A549 (cell line): ENCODE measurements at regions not wholly inside any gene's neighbourhood (a gene's known extent, or its start where the extent isn't known, plus 50 kb on each side); places are given as distances from the start of the nearest gene placed in this dataset.

ENCODE experiments used
- ATAC-seq, 2 experiments: fragments of 200-7000 bp in 1 of 2; fragments of >200 bp in 1 of 2; cut with Nextera tagmentation in 1 of 2; cut with Tn5 transposase in 1 of 2; 3 replicates each; pipeline versions ENCODE4 v1.8.0 to v1.9.1; 2018 to 2020; ENCODE audit warnings: mild to moderate bottlenecking in 1 of 2, moderate library complexity in 1 of 2
- CTCF ChIA-PET: fragments of 300-600 bp; sonication (Branson Sonifier 250); formaldehyde crosslinking; extraction: SDS; loops from one replicate; lab custom pipeline; 2021; ENCODE audit warnings: antibody characterized with exemption, inconsistent platforms; lab: Yijun Ruan, JAX
- POLR2A ChIA-PET: fragments of 350-600 bp; formaldehyde crosslinking; extraction: SDS; loops from one replicate; lab custom pipeline; 2021; ENCODE audit warnings: antibody characterized with exemption, inconsistent platforms; lab: Yijun Ruan, JAX
- DNase-seq, 2 experiments: peaks; one replicate each; pipeline versions ENCODE4 v3.0.0 to v3.0.0-alpha.2; 2011 to 2016; ENCODE audit warnings: low read depth in 1 of 2, low spot score in 1 of 2
- FAIRE-seq: peaks from 2 replicates; lab custom pipeline; 2011; peaks lifted over from hg19 to GRCh38; lab: Jason Lieb, UNC
- H3K27ac ChIP-seq, 2 experiments: fragments of >200 bp; sonication (Bioruptor Twin); formaldehyde crosslinking; 3 replicates each; pipeline ENCODE4 v1.5.1; 2016 to 2017
- H3K4me1 ChIP-seq: fragments of >200 bp; sonication (Bioruptor Twin); formaldehyde crosslinking; 3 replicates; pipeline ENCODE4 v1.6.1; 2016
- H3K4me2 ChIP-seq: fragments of >200 bp; sonication (Bioruptor Twin); formaldehyde crosslinking; 3 replicates; pipeline ENCODE4 v1.6.1; 2016
- H3K4me3 ChIP-seq: fragments of >200 bp; sonication (Bioruptor Twin); formaldehyde crosslinking; 3 replicates; pipeline ENCODE4 v1.5.1; 2016
- H3K9me3 ChIP-seq: fragments of >200 bp; sonication (Bioruptor Twin); formaldehyde crosslinking; 3 replicates; pipeline ENCODE4 v1.6.1; 2016
- CBX2 ChIP-seq: fragments of 200-600 bp; sonication (generic); IDR thresholded peaks from 2 replicates; pipeline ENCODE4 v1.6.1; 2016; ENCODE audit warnings: low read depth, mild to moderate bottlenecking, borderline replicate concordance
- CEBPB ChIP-seq, 2 experiments: fragments of >200 bp in 1 of 2; sonication (Bioruptor Twin) in 1 of 2; formaldehyde crosslinking in 1 of 2; IDR thresholded peaks; 2 replicates each; pipeline ENCODE4 v1.6.1; 2012 to 2016
- CHD2 ChIP-seq: fragments of 150-350 bp; IDR thresholded peaks from 2 replicates; pipeline ENCODE4 v1.6.1; 2014; ENCODE audit warnings: low read length; ENCODE audit not compliant: partially characterized antibody
- CHD4 ChIP-seq: fragments of 200-600 bp; sonication (generic); IDR thresholded peaks from 2 replicates; pipeline ENCODE4 v1.6.1; 2016; ENCODE audit warnings: antibody characterized with exemption, mild to moderate bottlenecking, borderline replicate concordance
- ELK1 ChIP-seq: fragments of 150-350 bp; IDR thresholded peaks from 2 replicates; pipeline ENCODE4 v1.6.1; 2014; ENCODE audit warnings: low read depth, mild to moderate bottlenecking, low read length
- FOSB ChIP-seq: fragments of 250-450 bp; sonication (Bioruptor Pico); IDR thresholded peaks from 2 replicates; pipeline ENCODE4 v1.5.0; 2020; ENCODE audit warnings: mild to moderate bottlenecking, moderate library complexity
- FOSL2 ChIP-seq, 2 experiments: fragments of 450-650 bp in 1 of 2; fragments of >200 bp in 1 of 2; sonication (Bioruptor Twin) in 1 of 2; formaldehyde crosslinking; IDR thresholded peaks; 2 replicates each; pipeline versions ENCODE4 v1.5.0 to v1.6.1; 2016 to 2020; ENCODE audit warnings: mild to moderate bottlenecking in 1 of 2, moderate library complexity in 1 of 2
- FOXS1 ChIP-seq: fragments of 250-450 bp; sonication (Bioruptor Pico); IDR thresholded peaks from 2 replicates; pipeline ENCODE4 v1.5.0; 2020; ENCODE audit warnings: mild to moderate bottlenecking, moderate library complexity
- GATA3 ChIP-seq: IDR thresholded peaks from 2 replicates; pipeline ENCODE4 v1.6.1; 2012; ENCODE audit warnings: borderline replicate concordance
- HDAC2 ChIP-seq: fragments of 200-600 bp; sonication (generic); IDR thresholded peaks from 2 replicates; pipeline ENCODE4 v1.6.1; 2016
- HES2 ChIP-seq: fragments of >200 bp; sonication (Bioruptor Twin); formaldehyde crosslinking; IDR thresholded peaks from 2 replicates; pipeline ENCODE4 v1.6.1; 2016
- HOXB13 ChIP-seq: fragments of 250-450 bp; sonication (Bioruptor Pico); IDR thresholded peaks from 2 replicates; pipeline ENCODE4 v1.5.0; 2020; ENCODE audit warnings: low read depth, mild to moderate bottlenecking, moderate library complexity
- HOXB5 ChIP-seq: fragments of 250-450 bp; sonication (Bioruptor Pico); IDR thresholded peaks from 2 replicates; pipeline ENCODE4 v1.5.0; 2020; ENCODE audit warnings: mild to moderate bottlenecking, moderate library complexity
- KDM1A ChIP-seq: fragments of 200-600 bp; sonication (generic); IDR thresholded peaks from 2 replicates; pipeline ENCODE4 v1.6.1; 2016; ENCODE audit warnings: low read depth, mild to moderate bottlenecking
- KDM5A ChIP-seq: fragments of 200-600 bp; sonication (generic); IDR thresholded peaks from 2 replicates; pipeline ENCODE4 v1.6.1; 2016; ENCODE audit warnings: antibody characterized with exemption, mild to moderate bottlenecking
- MAFK ChIP-seq: fragments of 450-650 bp; IDR thresholded peaks from 2 replicates; pipeline ENCODE4 v1.6.1; 2014; ENCODE audit not compliant: partially characterized antibody
- MYC ChIP-seq: IDR thresholded peaks from 2 replicates; pipeline ENCODE4 v1.6.1; 2012; ENCODE audit warnings: mild to moderate bottlenecking, inconsistent platforms, low read length, improper control_type of control experiment, borderline replicate concordance
- NR3C1 ChIP-seq: fragments of >200 bp; sonication (Bioruptor Twin); formaldehyde crosslinking; IDR thresholded peaks from 3 replicates; pipeline ENCODE4 v1.6.1; 2017
- PHF8 ChIP-seq: fragments of 200-600 bp; sonication (generic); IDR thresholded peaks from 2 replicates; pipeline ENCODE4 v1.6.1; 2016; ENCODE audit warnings: low read depth, mild to moderate bottlenecking, antibody characterized with exemption, moderate library complexity, borderline replicate concordance
- POLR2A ChIP-seq: IDR thresholded peaks from 2 replicates; pipeline ENCODE4 v1.6.1; 2012; ENCODE audit warnings: mild to moderate bottlenecking, low read length
- POLR2AphosphoS2 ChIP-seq: conservative IDR thresholded peaks from 2 replicates; pipeline ENCODE4 v1.6.1; 2012; ENCODE audit warnings: low read length, improper control_type of control experiment, inconsistent platforms
- RNF2 ChIP-seq: fragments of 200-600 bp; sonication (generic); IDR thresholded peaks from 2 replicates; pipeline ENCODE4 v1.6.1; 2016; ENCODE audit warnings: low read depth, mild to moderate bottlenecking, antibody characterized with exemption, moderate library complexity, borderline replicate concordance
- TP53 ChIP-seq: fragments of 250-450 bp; sonication (Bioruptor Pico); IDR thresholded peaks from 2 replicates; pipeline ENCODE4 v1.5.0; 2021; ENCODE audit warnings: mild to moderate bottlenecking, moderate library complexity
- ZC3H11A ChIP-seq: fragments of 450-650 bp; IDR thresholded peaks from 2 replicates; pipeline ENCODE4 v1.6.1; 2014; ENCODE audit warnings: antibody characterized with exemption, mild to moderate bottlenecking
- ZFP36 ChIP-seq: fragments of 450-650 bp; IDR thresholded peaks from 2 replicates; pipeline ENCODE4 v1.6.1; 2014; ENCODE audit warnings: borderline replicate concordance; ENCODE audit not compliant: partially characterized antibody
- WGBS: methylation state at CpG from one replicate; pipeline ENCODE4 v1.1.6; 2017; ENCODE audit errors: missing lambda C conversion rate; 5-methylcytosine and 5-hydroxymethylcytosine counted together
- TF ChIP-seq, protein P1 (sequence below): fragments of 250-450 bp; sonication (Bioruptor Pico); IDR thresholded peaks from 2 replicates; pipeline ENCODE4 v1.5.0; 2021; ENCODE audit warnings: mild to moderate bottlenecking, moderate library complexity, borderline replicate concordance
- TF ChIP-seq, protein P2 (sequence below): fragments of >200 bp; sonication (Bioruptor Twin); formaldehyde crosslinking; IDR thresholded peaks from 3 replicates; pipeline ENCODE4 v1.6.1; 2016
- TF ChIP-seq, protein P3 (sequence below): IDR thresholded peaks from 2 replicates; pipeline ENCODE4 v1.6.1; 2012

- FAIRE-seq (no peak), DNase-seq (no peak), ATAC-seq (no peak)
- 92% methylated on average over 3 of the region's 3 CpGs for WGBS
- no peak for TF ChIP-seq MAFK
- TF ChIP-seq CEBPB (IDR thresholded peaks at IDR 0.05): no peak
- TF ChIP-seq, protein P1, sequence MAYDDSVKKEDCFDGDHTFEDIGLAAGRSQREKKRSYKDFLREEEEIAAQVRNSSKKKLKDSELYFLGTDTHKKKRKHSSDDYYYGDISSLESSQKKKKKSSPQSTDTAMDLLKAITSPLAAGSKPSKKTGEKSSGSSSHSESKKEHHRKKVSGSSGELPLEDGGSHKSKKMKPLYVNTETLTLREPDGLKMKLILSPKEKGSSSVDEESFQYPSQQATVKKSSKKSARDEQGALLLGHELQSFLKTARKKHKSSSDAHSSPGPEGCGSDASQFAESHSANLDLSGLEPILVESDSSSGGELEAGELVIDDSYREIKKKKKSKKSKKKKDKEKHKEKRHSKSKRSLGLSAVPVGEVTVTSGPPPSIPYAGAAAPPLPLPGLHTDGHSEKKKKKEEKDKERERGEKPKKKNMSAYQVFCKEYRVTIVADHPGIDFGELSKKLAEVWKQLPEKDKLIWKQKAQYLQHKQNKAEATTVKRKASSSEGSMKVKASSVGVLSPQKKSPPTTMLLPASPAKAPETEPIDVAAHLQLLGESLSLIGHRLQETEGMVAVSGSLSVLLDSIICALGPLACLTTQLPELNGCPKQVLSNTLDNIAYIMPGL (CRISPR knock-in tag): no peak
- no peak for TF ChIP-seq POLR2A
- TF ChIP-seq FOXS1 (CRISPR knock-in tag): no peak
- no peak for TF ChIP-seq PHF8
- no peak for TF ChIP-seq HOXB5 (CRISPR knock-in tag)
- no peak for TF ChIP-seq ZC3H11A
- no peak for TF ChIP-seq FOSL2 (IDR thresholded peaks at IDR 0.05)
- no peak for TF ChIP-seq FOSL2 (CRISPR knock-in tag; IDR thresholded peaks at IDR 0.05)
- TF ChIP-seq TP53 (CRISPR knock-in tag): no peak
- no peak for TF ChIP-seq GATA3
- TF ChIP-seq MYC: no peak
- no peak for TF ChIP-seq POLR2AphosphoS2
- TF ChIP-seq KDM5A: no peak
- no peak for TF ChIP-seq KDM1A
- TF ChIP-seq NR3C1: no peak
- TF ChIP-seq HDAC2: no peak
- no peak for TF ChIP-seq HOXB13 (CRISPR knock-in tag)
- TF ChIP-seq ELK1: no peak
- TF ChIP-seq, protein P2, sequence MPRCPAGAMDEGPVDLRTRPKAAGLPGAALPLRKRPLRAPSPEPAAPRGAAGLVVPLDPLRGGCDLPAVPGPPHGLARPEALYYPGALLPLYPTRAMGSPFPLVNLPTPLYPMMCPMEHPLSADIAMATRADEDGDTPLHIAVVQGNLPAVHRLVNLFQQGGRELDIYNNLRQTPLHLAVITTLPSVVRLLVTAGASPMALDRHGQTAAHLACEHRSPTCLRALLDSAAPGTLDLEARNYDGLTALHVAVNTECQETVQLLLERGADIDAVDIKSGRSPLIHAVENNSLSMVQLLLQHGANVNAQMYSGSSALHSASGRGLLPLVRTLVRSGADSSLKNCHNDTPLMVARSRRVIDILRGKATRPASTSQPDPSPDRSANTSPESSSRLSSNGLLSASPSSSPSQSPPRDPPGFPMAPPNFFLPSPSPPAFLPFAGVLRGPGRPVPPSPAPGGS: no peak
- no peak overlapping the region for H3K4me3 ChIP-seq
- H3K4me1 ChIP-seq: no peaks in the 10 kb centered on the region
- no peak overlapping the region for H3K4me2 ChIP-seq
- no peaks in the 10 kb centered on the region for H3K9me3 ChIP-seq
- H3K27ac ChIP-seq: no peak overlapping the region
- ChIA-PET CTCF (interaction anchor here (1.5 kb wide), 1 partner anchor 172 kb away, joined by 3 read pairs; no protein-coding TSS in a partner anchor), POLR2A (no interaction called here)
Measured at GRCh38 chr13:74784959-74785358, 650.8 kb upstream of the KLF12 start.

DNA sequence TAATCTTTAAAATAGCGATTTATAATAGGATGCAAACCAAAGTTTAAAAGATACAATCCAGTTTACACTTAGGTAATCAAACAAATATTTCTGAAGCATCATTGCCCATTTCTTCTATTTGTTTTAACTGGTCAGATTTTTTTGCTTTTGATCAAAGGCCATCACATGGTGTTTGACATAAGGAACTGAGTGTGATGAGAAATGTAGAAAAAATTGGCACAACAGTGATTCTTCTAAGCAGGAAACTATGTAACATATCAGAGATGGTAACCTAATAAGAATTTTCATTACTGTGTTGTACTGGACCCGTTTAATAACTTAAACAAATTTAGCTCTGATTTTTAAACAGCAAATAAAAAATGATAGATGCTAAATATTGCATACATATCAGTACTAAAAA, 644.7 kb upstream of the KLF12 start:
- Histone ChIP-seq H3K4me1 (no peaks in the 10 kb centered on the region), H3K9me3 (no peaks in the 10 kb centered on the region), H3K4me2 (no peak overlapping the region), H3K4me3 (no peak overlapping the region), H3K27ac (no peak overlapping the region)
- ChIA-PET CTCF (no interaction called here), POLR2A (no interaction called here)
- FAIRE-seq: no peak
- TF ChIP-seq NR3C1: no peak
- TF ChIP-seq, protein P1 (CRISPR knock-in tag): no peak
- TF ChIP-seq CHD4: no peak
- no peak for TF ChIP-seq ZFP36
- TF ChIP-seq HES2: no peak
- TF ChIP-seq FOSB (CRISPR knock-in tag): no peak
- TF ChIP-seq RNF2: no peak
- TF ChIP-seq, protein P3, sequence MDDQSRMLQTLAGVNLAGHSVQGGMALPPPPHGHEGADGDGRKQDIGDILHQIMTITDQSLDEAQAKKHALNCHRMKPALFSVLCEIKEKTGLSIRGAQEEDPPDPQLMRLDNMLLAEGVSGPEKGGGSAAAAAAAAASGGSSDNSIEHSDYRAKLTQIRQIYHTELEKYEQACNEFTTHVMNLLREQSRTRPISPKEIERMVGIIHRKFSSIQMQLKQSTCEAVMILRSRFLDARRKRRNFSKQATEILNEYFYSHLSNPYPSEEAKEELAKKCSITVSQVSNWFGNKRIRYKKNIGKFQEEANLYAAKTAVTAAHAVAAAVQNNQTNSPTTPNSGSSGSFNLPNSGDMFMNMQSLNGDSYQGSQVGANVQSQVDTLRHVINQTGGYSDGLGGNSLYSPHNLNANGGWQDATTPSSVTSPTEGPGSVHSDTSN: no peak
- no peak for TF ChIP-seq PHF8
- no peak for TF ChIP-seq CBX2
- TF ChIP-seq HDAC2: no peak
- TF ChIP-seq KDM5A: no peak
- no peak for TF ChIP-seq CHD2
- no peak for DNase-seq
- no peak for ATAC-seq
- 17% methylated on average over 2 of the region's 2 CpGs for WGBS
